ES-I3 (cell line): ENCODE measurements at regions not wholly inside any gene's neighbourhood (a gene's known extent, or its start where the extent isn't known, plus 50 kb on each side); places are given as distances from the start of the nearest gene placed in this dataset.

Experiments used
- H3K36me3 ChIP-seq: 2 replicates; pipeline ENCODE4 v1.6.1; 2013; ENCODE audit warnings: mild to moderate bottlenecking, low read length, control low read depth, moderate library complexity; ENCODE audit not compliant: insufficient read depth
- H3K4me1 ChIP-seq: 2 replicates; pipeline ENCODE4 v1.6.1; 2013; ENCODE audit warnings: mild to moderate bottlenecking, control low read depth, low read length; ENCODE audit not compliant: insufficient read depth
- H3K9ac ChIP-seq: 2 replicates; pipeline ENCODE4 v1.6.1; 2013; ENCODE audit warnings: low read depth, mild to moderate bottlenecking, low read length, moderate library complexity
- H3K9me3 ChIP-seq: 2 replicates; pipeline ENCODE4 v1.6.1; 2013; ENCODE audit warnings: mild to moderate bottlenecking, low read length, moderate library complexity; ENCODE audit not compliant: control insufficient read depth, insufficient read depth

DNA sequence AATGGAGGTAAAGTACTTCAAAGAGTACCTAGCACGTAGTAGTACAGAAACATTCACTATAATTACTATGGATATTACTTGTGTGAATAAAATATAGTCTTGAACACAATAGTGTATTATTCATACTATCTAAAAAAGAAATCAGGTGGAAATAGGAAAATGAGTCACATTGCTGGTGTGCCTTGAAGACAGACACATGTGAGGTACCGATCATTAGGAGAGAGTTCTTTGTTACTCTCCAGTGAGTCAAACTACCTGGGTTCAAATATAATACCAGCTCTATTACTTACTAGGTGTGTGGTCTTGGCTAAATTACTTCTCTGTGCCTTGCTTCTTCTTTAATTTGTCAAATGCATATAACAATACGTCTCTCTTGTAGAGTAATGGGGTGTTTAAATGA lies 50.8 kb upstream of the BEND6 start:
- H3K36me3 ChIP-seq, result no peaks in the 10 kb centered on the region
- 0 out of 2 replicates have a peak, but pooled peaks cover 3% of the 10 kb centered on the region for H3K4me1 ChIP-seq
- no peaks in the 10 kb centered on the region for H3K9me3 ChIP-seq
- no peak overlapping the region for H3K9ac ChIP-seq

DNA sequence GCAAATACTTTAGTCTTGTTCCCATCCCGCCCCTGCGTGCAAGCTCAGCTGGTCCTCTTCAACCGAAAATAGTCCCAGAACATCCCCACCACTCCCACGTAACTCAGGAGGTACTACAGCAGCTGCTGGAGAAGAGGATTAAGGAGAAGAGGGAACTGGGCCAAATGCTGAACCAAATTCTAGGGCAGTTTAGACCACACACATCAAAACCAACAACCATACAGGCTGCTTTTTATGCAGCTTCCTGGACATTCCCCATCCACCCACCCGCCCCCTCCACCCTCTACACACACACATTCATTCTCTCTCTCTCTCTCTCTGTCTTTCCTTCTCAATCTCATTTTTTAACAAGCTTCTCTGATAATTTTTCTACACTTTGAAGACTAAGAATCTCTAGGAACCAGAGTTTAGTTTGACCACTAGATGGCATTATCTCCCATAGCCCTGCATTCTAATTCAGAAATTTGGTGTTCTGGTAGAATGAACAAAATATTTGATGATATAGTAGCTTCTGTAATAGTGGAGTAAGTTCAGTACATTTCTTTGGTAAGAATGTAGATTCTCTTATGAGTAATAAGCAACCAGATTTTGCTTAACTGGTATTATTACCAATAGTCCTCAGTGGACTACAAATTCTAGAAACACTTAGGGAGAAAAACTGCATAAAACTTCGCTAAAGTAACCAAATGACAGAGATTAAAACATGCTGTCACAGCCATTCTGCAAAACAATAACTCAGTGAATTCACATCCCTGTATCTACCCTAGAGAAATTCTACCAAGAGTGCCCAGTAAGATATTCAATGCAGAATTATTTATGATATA lies 52.1 kb upstream of the BEND6 start:
- Histone ChIP-seq H3K36me3 (no peaks in the 10 kb centered on the region), H3K4me1 (0 out of 2 replicates have a peak, but pooled peaks cover 3% of the 10 kb centered on the region), H3K9ac (no peak overlapping the region), H3K9me3 (no peaks in the 10 kb centered on the region)

- H3K9me3 ChIP-seq, result no peaks in the 10 kb centered on the region
- H3K36me3 ChIP-seq, result no peaks in the 10 kb centered on the region
- 0 out of 2 replicates have a peak, but pooled peaks cover 3% of the 10 kb centered on the region for H3K4me1 ChIP-seq
- H3K9ac ChIP-seq, result no peak overlapping the region
Measured at GRCh38 chr6:56900784-56901183, 54.1 kb upstream of the BEND6 start.

GRCh38 chr6:56899753-56900152 lies 55.2 kb upstream of the BEND6 start:
- H3K9me3 ChIP-seq, result no peaks in the 10 kb centered on the region
- H3K9ac ChIP-seq, result no peak overlapping the region
- H3K4me1 ChIP-seq, result 0 out of 2 replicates have a peak, but pooled peaks cover 3% of the 10 kb centered on the region
- no peaks in the 10 kb centered on the region for H3K36me3 ChIP-seq

DNA sequence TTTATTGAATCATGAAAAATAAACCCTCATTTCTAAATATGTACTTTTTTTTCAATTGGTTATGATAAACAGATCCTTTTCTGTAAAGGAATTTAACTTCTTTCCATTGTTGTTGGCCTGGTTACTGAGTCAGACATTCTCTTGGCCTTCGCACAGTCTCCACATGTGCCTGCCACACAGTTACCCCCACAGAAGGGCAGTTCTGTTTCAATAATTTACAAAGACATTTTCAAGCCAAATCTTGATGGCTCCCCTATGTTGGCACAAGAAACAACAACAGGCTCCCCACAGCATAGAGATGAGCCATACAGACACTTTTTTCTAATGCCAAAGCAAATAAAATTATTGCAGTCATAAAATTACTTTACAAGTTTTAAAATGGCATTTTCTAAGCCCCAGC lies 55.6 kb upstream of the BEND6 start:
- H3K36me3 ChIP-seq, result no peaks in the 10 kb centered on the region
- no peak overlapping the region for H3K9ac ChIP-seq
- H3K4me1 ChIP-seq, result 0 out of 2 replicates have a peak, but pooled peaks cover 3% of the 10 kb centered on the region
- H3K9me3 ChIP-seq, result no peaks in the 10 kb centered on the region

GRCh38 chr6:56897789-56898529 lies 56.9 kb upstream of the BEND6 start:
- Histone ChIP-seq H3K4me1 (0 out of 2 replicates have a peak, but pooled peaks cover 3% of the 10 kb centered on the region), H3K36me3 (no peaks in the 10 kb centered on the region), H3K9me3 (no peaks in the 10 kb centered on the region), H3K9ac (no peak overlapping the region)

DNA sequence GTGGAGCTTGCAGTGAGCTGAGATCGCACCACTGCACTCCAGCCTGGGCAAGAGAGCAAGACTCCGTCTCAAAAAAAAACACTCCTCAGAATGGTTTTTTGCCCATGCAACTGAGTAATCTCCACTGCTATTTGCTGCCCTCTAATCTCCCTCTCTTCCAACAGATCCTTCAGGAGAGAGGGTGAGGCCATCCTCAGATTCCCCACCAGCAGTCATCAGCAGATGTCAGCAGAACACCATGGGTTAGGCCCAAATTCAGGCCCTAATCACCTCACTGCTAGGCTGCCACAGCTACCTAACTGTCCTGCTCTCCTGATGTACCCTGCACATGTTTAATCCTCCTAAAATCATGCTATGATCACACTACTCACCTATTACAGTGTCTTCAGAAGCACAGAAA lies 63.2 kb upstream of the BEND6 start:
- Histone ChIP-seq H3K4me1 (peaks cover 16% of the 10 kb centered on the region), H3K9me3 (no peaks in the 10 kb centered on the region), H3K9ac (no peak overlapping the region), H3K36me3 (no peaks in the 10 kb centered on the region)

GRCh38 chr6:56890683-56891429 lies 64.1 kb upstream of the BEND6 start:
- Histone ChIP-seq H3K36me3 (no peaks in the 10 kb centered on the region), H3K9me3 (no peaks in the 10 kb centered on the region), H3K4me1 (peaks cover 16% of the 10 kb centered on the region), H3K9ac (no peak overlapping the region)

DNA sequence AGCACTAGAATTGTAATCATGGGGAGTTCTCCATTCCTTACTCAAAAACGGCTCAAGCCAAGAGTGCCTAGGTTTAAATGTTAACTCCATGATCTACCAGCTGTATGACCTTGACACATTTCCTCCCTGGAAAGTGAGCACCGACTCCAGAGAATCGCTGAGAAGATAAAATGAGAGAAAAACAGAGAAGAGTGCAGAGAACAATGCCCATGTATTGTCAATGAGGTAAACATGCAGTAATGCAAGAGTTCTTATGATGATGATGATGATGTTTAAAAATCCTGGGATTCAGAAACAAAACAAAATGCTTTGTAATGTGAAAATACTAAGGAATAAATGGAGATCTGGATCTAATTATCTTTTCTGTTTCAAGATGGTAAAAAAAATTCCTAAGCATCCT lies 64.8 kb upstream of the BEND6 start:
- Histone ChIP-seq H3K4me1 (peaks cover 16% of the 10 kb centered on the region), H3K9ac (no peak overlapping the region), H3K36me3 (no peaks in the 10 kb centered on the region), H3K9me3 (no peaks in the 10 kb centered on the region)

DNA sequence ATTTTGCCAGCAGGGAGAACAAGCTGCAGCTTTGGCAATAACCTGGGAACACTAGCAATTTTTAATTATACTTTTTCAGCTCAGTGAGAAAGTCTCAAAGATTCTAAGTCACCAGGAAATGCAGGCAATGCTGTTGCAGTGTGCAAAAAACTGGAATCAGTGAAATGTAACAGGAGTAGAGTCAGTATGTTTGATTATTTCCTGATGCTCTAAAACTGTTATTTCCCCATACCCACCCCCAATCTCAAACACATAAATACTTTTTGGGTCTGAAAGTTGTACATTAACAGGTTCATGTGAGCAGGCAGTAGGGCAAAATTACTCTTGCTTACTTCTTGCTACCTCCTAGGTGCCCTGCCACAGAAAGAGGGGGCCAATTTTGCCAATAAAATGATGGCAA lies 65.4 kb upstream of the BEND6 start:
- Histone ChIP-seq H3K4me1 (peaks cover 16% of the 10 kb centered on the region), H3K9ac (no peak overlapping the region), H3K9me3 (no peaks in the 10 kb centered on the region)

GRCh38 chr6:56888687-56889086 lies 66.2 kb upstream of the BEND6 start:
- Histone ChIP-seq H3K9ac (no peak overlapping the region), H3K4me1 (peaks cover 16% of the 10 kb centered on the region), H3K9me3 (no peaks in the 10 kb centered on the region), H3K36me3 (no peaks in the 10 kb centered on the region)

More for the DNA sequence above, 65.4 kb upstream of the BEND6 start:
- no peaks in the 10 kb centered on the region for H3K36me3 ChIP-seq

GRCh38 chr6:56887086-56887485 lies 67.8 kb upstream of the BEND6 start:
- Histone ChIP-seq H3K4me1 (peaks cover 16% of the 10 kb centered on the region), H3K9me3 (no peaks in the 10 kb centered on the region), H3K36me3 (no peaks in the 10 kb centered on the region), H3K9ac (no peak overlapping the region)

- Histone ChIP-seq H3K9me3 (no peaks in the 10 kb centered on the region), H3K4me1 (no peaks in the 10 kb centered on the region), H3K36me3 (no peaks in the 10 kb centered on the region), H3K9ac (no peak overlapping the region)
Measured at GRCh38 chr6:56877922-56878321, 77.0 kb upstream of the BEND6 start.

GRCh38 chr6:56875961-56876360 lies 78.9 kb upstream of the BEND6 start:
- no peaks in the 10 kb centered on the region for H3K36me3 ChIP-seq
- no peak overlapping the region for H3K9ac ChIP-seq
- H3K4me1 ChIP-seq, result no peaks in the 10 kb centered on the region
- H3K9me3 ChIP-seq, result no peaks in the 10 kb centered on the region
